ENCODE measurements at regions not wholly inside any gene's neighbourhood (a gene's known extent, or its start where the extent isn't known, plus 50 kb on each side); places are given as distances from the start of the nearest gene placed in this dataset.

GRCh38 chr21:20856926-20857325, 141.3 kb upstream of the NCAM2 start:
- dilution Hi-C loops (cut with MboI; ENCODE audit: extremely low pct_ligation_motif_present, low sequenced_read_pairs): no loop called here
- no peak overlapping the region for H3K27ac ChIP-seq (ENCODE audit: insufficient read depth, low read depth, low read length)

GRCh38 chr21:20874202-20874601, 124.0 kb upstream of the NCAM2 start:
- CTCF ChIA-PET: no interaction called here
- intact Hi-C loops (cut with micrococcal nuclease) (no loop called here), dilution Hi-C loops (cut with MboI; ENCODE audit: extremely low pct_ligation_motif_present, low sequenced_read_pairs) (no loop called here)
- Histone ChIP-seq H3K9ac (replicated peaks; ENCODE audit: extremely low read depth, insufficient read depth, low read length) (no peak overlapping the region), H2AFZ (ENCODE audit: low read depth, low read length) (no peak overlapping the region), H3K79me2 (ENCODE audit: control insufficient read depth, insufficient read depth, low read length) (no peaks in the 10 kb centered on the region), H3K36me3 (ENCODE audit: control insufficient read depth in 2 of 2, extremely low read depth in 1 of 2, insufficient read depth in 2 of 2, low read length in 2 of 2) (no peaks in the 10 kb centered on the region), H4K20me1 (replicated peaks; ENCODE audit: control insufficient read depth, extremely low read depth, insufficient read depth, low read length) (no peaks in the 10 kb centered on the region), H3K27ac (ENCODE audit: insufficient read depth, low read depth, low read length) (no peak overlapping the region), H3K27me3 (ENCODE audit: control insufficient read depth in 2 of 2, insufficient read depth in 2 of 2, low read length in 2 of 2) (no peaks in the 10 kb centered on the region), H3K9me1 (replicated peaks; ENCODE audit: control insufficient read depth, extremely low read depth, insufficient read depth, low read length) (no peaks in the 10 kb centered on the region), H3K4me2 (ENCODE audit: insufficient read depth, low read length) (no peak overlapping the region), H3K4me1 (ENCODE audit: control insufficient read depth, extremely low read depth, insufficient read depth, low read length) (no peaks in the 10 kb centered on the region), H3K4me3 (replicated peaks in 1 of 3; ENCODE audit: insufficient read depth in 1 of 3, low read depth in 1 of 3, low read length in 3 of 3) (no peak overlapping the region), H3K9me3 (replicated peaks; ENCODE audit: control insufficient read depth, insufficient read depth, low read length) (no peaks in the 10 kb centered on the region)
- no peak for FAIRE-seq
- POLR2A ChIA-PET: no interaction called here
- no peak for DNase-seq (ENCODE audit: low read depth, low spot score)
- TF ChIP-seq MYC (IDR thresholded peaks at IDR 0.05; ENCODE audit: low read depth, low read length) (no peak), CTCF (IDR thresholded peaks at IDR 0.05; ENCODE audit: extremely low read depth in 1 of 2, insufficient read depth in 1 of 2, low read depth in 1 of 2, low read length in 2 of 2) (no peak), FOS (IDR thresholded peaks at IDR 0.05; ENCODE audit: borderline replicate concordance, insufficient read depth, low read length) (no peak), POLR2A (IDR thresholded peaks at IDR 0.05; ENCODE audit: low read depth, low read length) (no peak), GATA2 (IDR thresholded peaks at IDR 0.05; ENCODE audit: insufficient read depth, insufficient read length, low read depth, low read length) (no peak), JUN (IDR thresholded peaks at IDR 0.05; ENCODE audit: borderline replicate concordance, insufficient read depth, insufficient read length, low read depth) (no peak), EZH2 (IDR thresholded peaks at IDR 0.05; ENCODE audit: borderline replicate concordance, low read depth, low read length, severe bottlenecking) (no peak), MAX (IDR thresholded peaks at IDR 0.05; ENCODE audit: insufficient read depth, insufficient read length) (no peak), POLR2AphosphoS5 (IDR thresholded peaks at IDR 0.05; ENCODE audit: insufficient read depth, low read depth, low read length) (no peak)
- BruUV-seq (replicated peaks): no TSS peak

More at GRCh38 chr21:20856926-20857325, 141.3 kb upstream of the NCAM2 start:
- H3K9ac ChIP-seq (replicated peaks; ENCODE audit: extremely low read depth, insufficient read depth, low read length): no peak overlapping the region
- H4K20me1 ChIP-seq (replicated peaks; ENCODE audit: control insufficient read depth, extremely low read depth, insufficient read depth, low read length): no peaks in the 10 kb centered on the region
- no peaks in the 10 kb centered on the region for H3K9me1 ChIP-seq (replicated peaks; ENCODE audit: control insufficient read depth, extremely low read depth, insufficient read depth, low read length)
- BruUV-seq (replicated peaks): no TSS peak
- H3K27me3 ChIP-seq (ENCODE audit: control insufficient read depth in 2 of 2, insufficient read depth in 2 of 2, low read length in 2 of 2): no peaks in the 10 kb centered on the region
- no peak overlapping the region for H3K4me2 ChIP-seq (ENCODE audit: insufficient read depth, low read length)
- DNase-seq (ENCODE audit: low read depth, low spot score) (no peak), FAIRE-seq (no peak)
- no peak overlapping the region for H3K4me3 ChIP-seq (replicated peaks in 1 of 3; ENCODE audit: insufficient read depth in 1 of 3, low read depth in 1 of 3, low read length in 3 of 3)
- ChIA-PET POLR2A (no interaction called here), CTCF (no interaction called here)
- no peaks in the 10 kb centered on the region for H3K9me3 ChIP-seq (replicated peaks; ENCODE audit: control insufficient read depth, insufficient read depth, low read length)
- H3K4me1 ChIP-seq (ENCODE audit: control insufficient read depth, extremely low read depth, insufficient read depth, low read length): no peaks in the 10 kb centered on the region
- H3K79me2 ChIP-seq (ENCODE audit: control insufficient read depth, insufficient read depth, low read length): no peaks in the 10 kb centered on the region
- no peaks in the 10 kb centered on the region for H3K36me3 ChIP-seq (ENCODE audit: control insufficient read depth in 2 of 2, extremely low read depth in 1 of 2, insufficient read depth in 2 of 2, low read length in 2 of 2)
- no peak overlapping the region for H2AFZ ChIP-seq (ENCODE audit: low read depth, low read length)
- no peak for TF ChIP-seq EZH2 (IDR thresholded peaks at IDR 0.05; ENCODE audit: borderline replicate concordance, low read depth, low read length, severe bottlenecking)
- intact Hi-C loops (cut with micrococcal nuclease): no loop called here

Measured in endothelial cell of umbilical vein (primary cell).